Neural progenitor cell (in vitro differentiated cells): ENCODE measurements at regions not wholly inside any gene's neighbourhood (a gene's known extent, or its start where the extent isn't known, plus 50 kb on each side); places are given as distances from the start of the nearest gene placed in this dataset.

Experiments used
- DNase-seq: peaks from one replicate; pipeline ENCODE4 v3.0.0-alpha.2; 2016; ENCODE audit warnings: low spot score
- H2AFZ ChIP-seq: fragments of 200-600 bp; sonication (generic); replicated peaks from 2 replicates; pipeline ENCODE4 v1.6.1; 2016; ENCODE audit warnings: antibody characterized with exemption
- H3F3A ChIP-seq: fragments of 200-600 bp; sonication (generic); 2 replicates; pipeline ENCODE4 v1.6.1; 2016; ENCODE audit warnings: antibody characterized with exemption, low read depth
- H3K27ac ChIP-seq: fragments of 200-600 bp; sonication (generic); 2 replicates; pipeline ENCODE4 v1.5.1; 2016; ENCODE audit warnings: mild to moderate bottlenecking
- H3K27me3 ChIP-seq: fragments of 200-600 bp; sonication (generic); 2 replicates; pipeline ENCODE4 v1.6.1; 2016; ENCODE audit warnings: mild to moderate bottlenecking, moderate library complexity
- H3K36me3 ChIP-seq: fragments of 200-600 bp; sonication (generic); 2 replicates; pipeline ENCODE4 v1.5.1; 2016
- H3K4me1 ChIP-seq: fragments of 200-600 bp; sonication (generic); 2 replicates; pipeline ENCODE4 v1.6.1; 2016; ENCODE audit warnings: mixed run types
- H3K4me2 ChIP-seq: fragments of 200-600 bp; sonication (generic); 2 replicates; pipeline ENCODE4 v1.6.1; 2016
- H3K4me3 ChIP-seq: fragments of 200-600 bp; sonication (generic); 2 replicates; pipeline ENCODE4 v1.5.1; 2016
- H3K79me2 ChIP-seq: fragments of 200-600 bp; sonication (generic); 2 replicates; pipeline ENCODE4 v1.6.1; 2016; ENCODE audit warnings: low read depth
- H3K9ac ChIP-seq: fragments of 200-600 bp; sonication (generic); 2 replicates; pipeline ENCODE4 v1.6.1; 2016
- H3K9me3 ChIP-seq: fragments of 200-600 bp; sonication (generic); 2 replicates; pipeline ENCODE4 v1.5.1; 2016; ENCODE audit warnings: low read depth
- H4K20me1 ChIP-seq: fragments of 200-600 bp; sonication (generic); 2 replicates; pipeline ENCODE4 v1.6.1; 2016; ENCODE audit warnings: low read depth
- H3K27ac Mint-ChIP-seq: 3 replicates; pipeline ENCODE4 v1.8.0; 2021; ENCODE audit warnings: mixed read lengths
- H3K27me3 Mint-ChIP-seq: 2 replicates; pipeline ENCODE4 v1.8.0; 2022; ENCODE audit warnings: low read depth, mild to moderate bottlenecking, inconsistent platforms, moderate library complexity, mixed read lengths; ENCODE audit not compliant: insufficient read depth
- H3K36me3 Mint-ChIP-seq: 3 replicates; pipeline ENCODE4 v1.8.0; 2021; ENCODE audit warnings: mixed read lengths
- H3K4me1 Mint-ChIP-seq: 3 replicates; pipeline ENCODE4 v1.8.0; 2021; ENCODE audit warnings: mixed read lengths
- H3K4me3 Mint-ChIP-seq: 3 replicates; pipeline ENCODE4 v1.8.0; 2021; ENCODE audit warnings: mild to moderate bottlenecking, moderate library complexity, mixed read lengths
- H3K9me3 Mint-ChIP-seq: 3 replicates; pipeline ENCODE4 v1.8.0; 2020; ENCODE audit warnings: mixed read lengths
- CTCF ChIP-seq: fragments of 200-600 bp; sonication (generic); IDR thresholded peaks from 2 replicates; pipeline ENCODE4 v1.5.1; 2017; ENCODE audit warnings: antibody characterized with exemption, mild to moderate bottlenecking
- EZH2 ChIP-seq: fragments of 200-600 bp; sonication (generic); IDR thresholded peaks from 2 replicates; pipeline ENCODE4 v1.6.1; 2017; ENCODE audit warnings: antibody characterized with exemption, mild to moderate bottlenecking, moderate library complexity
- EZH2phosphoT487 ChIP-seq: fragments of 200-600 bp; sonication (generic); IDR thresholded peaks from 2 replicates; pipeline ENCODE4 v1.6.1; 2017; ENCODE audit warnings: antibody characterized with exemption

- no peaks in the 10 kb centered on the region for H3K4me1 ChIP-seq
- H3K4me2 ChIP-seq: no peak overlapping the region
- TF ChIP-seq EZH2phosphoT487: no peak
- TF ChIP-seq EZH2: no peak
- no peak for TF ChIP-seq CTCF
- Mint-ChIP-seq H3K4me1 (no peaks in the 10 kb centered on the region), H3K27me3 (peaks cover 3% of the 10 kb centered on the region), H3K36me3 (no peaks in the 10 kb centered on the region), H3K4me3 (no peak overlapping the region), H3K27ac (no peak overlapping the region), H3K9me3 (peaks cover 5% of the 10 kb centered on the region)
- H3K4me3 ChIP-seq: no peak overlapping the region
- DNase-seq: no peak
- H3K36me3 ChIP-seq: no peaks in the 10 kb centered on the region
- H3F3A ChIP-seq: no peaks in the 10 kb centered on the region
- H3K27me3 ChIP-seq: no peaks in the 10 kb centered on the region
- no peak overlapping the region for H3K27ac ChIP-seq
- H4K20me1 ChIP-seq: no peaks in the 10 kb centered on the region
- H3K9me3 ChIP-seq: no peaks in the 10 kb centered on the region
- H3K9ac ChIP-seq: no peak overlapping the region
- H2AFZ ChIP-seq: no peak overlapping the region
- H3K79me2 ChIP-seq: no peaks in the 10 kb centered on the region
Measured at GRCh38 chr3:137948400-137949072, 61.4 kb upstream of the CLDN18 start.

GRCh38 chr3:137958636-137959035 is 51.3 kb upstream of the CLDN18 start:
- no peak for DNase-seq
- H3K4me3 ChIP-seq: no peak overlapping the region

More at GRCh38 chr3:137958636-137959035, 51.3 kb upstream of the CLDN18 start:
- no peaks in the 10 kb centered on the region for H3K9me3 ChIP-seq
- H3K27ac ChIP-seq: no peak overlapping the region
- no peaks in the 10 kb centered on the region for H3K4me1 Mint-ChIP-seq
- H3K36me3 Mint-ChIP-seq: no peaks in the 10 kb centered on the region
- TF ChIP-seq EZH2phosphoT487 (no peak), CTCF (no peak), EZH2 (no peak)
- H3K4me2 ChIP-seq: no peak overlapping the region
- no peaks in the 10 kb centered on the region for H3K27me3 ChIP-seq
- H3K9ac ChIP-seq: no peak overlapping the region
- peaks cover 5% of the 10 kb centered on the region for H3F3A ChIP-seq
- no peaks in the 10 kb centered on the region for H3K27me3 Mint-ChIP-seq
- H3K4me1 ChIP-seq: peaks cover 18% of the 10 kb centered on the region
- H2AFZ ChIP-seq: no peak overlapping the region
- peaks cover 10% of the 10 kb centered on the region for H3K9me3 Mint-ChIP-seq
- H3K36me3 ChIP-seq: peaks cover 3% of the 10 kb centered on the region
- no peak overlapping the region for H3K27ac Mint-ChIP-seq
- no peaks in the 10 kb centered on the region for H4K20me1 ChIP-seq
- H3K79me2 ChIP-seq: no peaks in the 10 kb centered on the region
- no peak overlapping the region for H3K4me3 Mint-ChIP-seq
